ENCODE measurements at regions not wholly inside any gene's neighbourhood (a gene's known extent, or its start where the extent isn't known, plus 50 kb on each side); places are given as distances from the start of the nearest gene placed in this dataset.

DNA sequence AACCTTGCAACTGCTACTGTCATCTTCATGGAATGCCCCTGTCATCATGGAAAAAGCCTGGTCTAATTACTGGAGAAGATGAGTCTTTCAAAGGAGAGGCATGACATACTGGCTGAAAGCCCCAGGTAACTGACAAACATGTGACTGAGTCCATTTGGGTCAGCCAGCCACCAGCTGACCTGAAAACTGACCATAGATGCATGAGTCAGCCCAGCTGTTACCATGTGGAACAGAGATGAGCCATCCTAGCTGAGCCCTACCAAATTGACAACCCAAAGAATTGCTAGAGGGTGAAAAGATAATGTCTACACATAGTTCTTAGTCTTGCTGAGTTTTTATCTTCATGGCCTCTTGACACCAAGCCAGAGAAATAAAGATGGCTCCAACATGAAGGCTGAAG, 311.8 kb downstream of the UTP18 start:
- DNase-seq (no peak), ATAC-seq (ENCODE audit: low read depth in 2 of 2) (no peak)
- Mint-ChIP-seq H3K27me3 (peaks cover 0 to 12% (median 3%) of the 10 kb centered on the region in 3 donors), H3K27ac (no peak overlapping the region), H3K36me3 (no peaks in the 10 kb centered on the region), H3K9me3 (peaks cover 0 to 27% (median 13%) of the 10 kb centered on the region in 7 donors), H3K4me3 (no peak overlapping the region), H3K4me1 (no peaks in the 10 kb centered on the region)
